GM19372 (cell line): ENCODE measurements at regions not wholly inside any gene's neighbourhood (a gene's known extent, or its start where the extent isn't known, plus 50 kb on each side); places are given as distances from the start of the nearest gene placed in this dataset.

Source experiments
- ATAC-seq: cut with Tn5 transposase; IDR thresholded peaks from one replicate; pipeline ENCODE4 v1.9.1; 2021; ENCODE audit warnings: mild to moderate bottlenecking, low read depth, moderate library complexity; ENCODE audit not compliant: unreplicated experiment

DNA sequence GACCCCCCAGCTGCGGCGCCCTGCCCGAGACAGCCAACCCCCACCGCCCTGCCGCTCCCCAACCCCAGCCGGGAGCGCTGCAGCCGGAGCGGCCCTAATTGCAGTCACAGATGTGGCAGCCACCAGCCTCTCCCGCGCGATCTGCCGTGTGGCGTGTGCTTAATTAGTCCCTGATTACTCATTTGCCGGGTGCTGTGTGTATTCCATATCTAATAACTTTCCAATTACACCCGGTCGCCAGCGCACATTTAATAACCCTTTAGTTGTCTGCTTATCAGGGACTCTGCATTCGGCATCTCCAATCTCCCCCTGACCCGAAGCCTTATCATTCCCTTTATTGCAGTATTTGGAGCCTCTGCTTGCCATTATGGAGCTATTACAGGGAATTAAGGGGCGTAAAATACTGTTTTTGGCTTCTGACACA is 236.7 kb upstream of the CIBAR2 start:
- ATAC-seq = no peak

DNA sequence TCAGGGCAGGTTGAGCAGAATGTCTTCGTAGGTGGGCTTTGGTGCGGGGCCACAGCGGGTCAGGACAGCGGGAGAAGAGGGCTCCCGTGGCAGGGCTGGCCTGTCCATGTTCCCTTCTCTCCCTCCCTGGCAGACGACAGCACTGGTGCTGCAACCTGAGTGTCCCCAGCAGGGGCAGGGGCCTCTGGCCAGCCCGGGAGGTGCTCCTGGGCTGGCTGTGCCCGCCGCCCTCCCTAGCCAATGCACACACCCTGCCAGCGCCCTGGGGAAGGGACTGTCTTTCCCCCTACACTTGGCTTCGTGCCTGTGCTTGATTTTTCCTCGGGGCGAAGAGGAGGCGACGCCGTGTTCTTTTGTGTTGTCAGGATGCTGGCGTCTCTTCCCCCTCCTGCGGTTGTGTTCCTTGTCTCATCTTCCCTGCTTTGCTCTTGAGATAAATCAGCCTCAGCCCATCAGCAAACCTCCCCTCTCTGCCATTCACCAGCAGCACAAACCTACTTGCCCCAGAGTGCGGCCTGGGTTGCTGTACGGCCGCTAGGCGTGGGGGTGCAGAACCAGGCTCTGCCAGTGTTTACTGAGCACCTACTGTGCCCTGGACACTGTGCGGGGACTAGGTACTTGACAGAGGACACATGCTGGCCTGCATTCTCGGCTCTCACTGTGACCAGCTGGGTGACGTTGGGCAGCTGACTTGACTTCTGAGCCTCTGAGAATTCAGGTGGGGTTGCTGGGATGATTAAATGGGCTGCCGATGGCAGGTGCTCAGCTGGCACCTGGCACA is 237.3 kb upstream of the CIBAR2 start:
- no peak for ATAC-seq

GRCh38 chr16:85350146-85350728 is 238.0 kb upstream of the CIBAR2 start:
- ATAC-seq = no peak

DNA sequence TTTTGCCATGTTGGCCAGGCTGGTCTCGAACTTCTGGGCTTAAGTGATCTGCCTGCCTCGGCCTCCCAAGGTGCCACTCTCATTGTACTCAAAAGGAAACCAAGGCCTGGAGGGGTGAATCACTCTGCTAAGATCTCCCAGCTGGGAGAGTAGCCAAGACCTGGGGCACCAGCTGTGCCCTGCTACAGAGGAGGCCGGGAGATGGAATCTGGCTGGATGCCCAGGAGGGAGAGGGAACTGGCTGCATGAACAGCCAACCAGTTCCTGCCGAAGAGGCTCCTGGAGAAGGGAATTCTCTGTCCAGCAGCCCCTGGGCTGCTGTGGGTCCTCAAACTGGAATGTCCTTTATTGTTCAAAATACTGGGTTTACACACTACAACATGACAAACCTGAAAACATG is 238.7 kb upstream of the CIBAR2 start:
- ATAC-seq = no peak

GRCh38 chr16:85353013-85353412 is 240.7 kb upstream of the CIBAR2 start:
- no peak for ATAC-seq

GRCh38 chr16:85353839-85354685 is 241.8 kb upstream of the CIBAR2 start:
- no peak for ATAC-seq

DNA sequence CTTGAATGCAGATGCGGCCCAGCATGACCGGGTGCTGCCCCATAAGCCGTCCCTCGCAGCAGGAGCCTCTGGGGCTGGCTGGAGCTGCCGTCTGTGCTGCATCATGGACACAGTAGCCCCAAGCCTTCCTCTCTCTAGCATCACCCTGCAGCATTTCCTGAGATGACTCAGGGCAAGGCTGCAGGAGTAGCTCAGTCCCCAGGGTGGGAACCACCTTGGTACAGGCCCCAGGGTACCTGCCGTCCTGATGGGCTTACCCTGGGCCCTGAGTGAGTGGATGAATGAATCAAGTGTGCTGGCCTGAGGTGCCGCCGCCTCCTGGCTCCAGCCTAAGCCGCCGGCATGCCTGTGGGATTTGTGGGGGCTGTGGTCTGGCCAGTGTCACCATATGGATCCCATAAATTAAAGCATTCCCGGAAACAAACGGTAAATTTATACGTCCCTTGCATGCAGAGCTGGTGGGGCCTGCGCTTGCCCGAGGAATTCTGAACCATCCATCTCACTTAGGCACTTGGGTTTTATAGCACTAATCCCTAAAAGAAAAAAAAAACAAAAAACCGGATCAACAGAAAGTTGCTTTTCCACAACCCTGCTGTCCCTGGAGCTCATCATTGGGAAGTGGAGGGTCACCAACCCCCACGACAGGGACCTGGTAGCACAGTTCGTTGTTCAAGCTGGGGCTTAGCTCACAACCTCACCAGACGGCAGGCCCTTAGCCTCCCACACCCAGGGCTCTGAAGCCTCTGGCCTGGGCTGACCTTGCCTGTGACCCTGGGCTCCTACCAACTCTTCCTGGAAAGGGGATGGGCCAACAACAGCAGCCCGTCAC is 242.6 kb upstream of the CIBAR2 start:
- no peak for ATAC-seq

- no peak for ATAC-seq
Measured at GRCh38 chr16:85355515-85355837, 243.2 kb upstream of the CIBAR2 start.

GRCh38 chr16:85356157-85356556 is 243.9 kb upstream of the CIBAR2 start:
- ATAC-seq = no peak

DNA sequence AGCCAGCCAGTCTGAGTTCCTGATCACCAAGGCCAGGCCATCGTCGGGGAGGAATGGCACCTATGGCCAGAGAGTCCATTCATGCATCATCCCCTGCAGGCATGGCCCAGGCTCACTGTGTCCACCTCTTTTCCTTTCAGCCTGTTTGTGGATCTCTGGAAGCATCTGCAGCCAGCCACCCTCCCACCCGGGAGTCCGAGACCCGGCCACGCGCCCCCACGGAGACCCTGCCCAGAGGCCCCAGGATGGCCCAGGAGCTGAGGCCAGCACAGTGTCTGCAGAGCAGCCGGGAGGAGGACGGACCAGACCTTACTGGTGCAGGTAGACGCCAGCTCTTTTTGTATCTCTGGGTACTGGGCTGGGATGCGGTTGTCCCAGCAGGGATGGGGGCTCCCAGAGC is 245.1 kb upstream of the CIBAR2 start:
- ATAC-seq = no peak

- no peak for ATAC-seq
Measured at GRCh38 chr16:85357924-85358505, 245.7 kb upstream of the CIBAR2 start.

- no peak for ATAC-seq
Measured at GRCh38 chr16:85358704-85359146, 246.5 kb upstream of the CIBAR2 start.

DNA sequence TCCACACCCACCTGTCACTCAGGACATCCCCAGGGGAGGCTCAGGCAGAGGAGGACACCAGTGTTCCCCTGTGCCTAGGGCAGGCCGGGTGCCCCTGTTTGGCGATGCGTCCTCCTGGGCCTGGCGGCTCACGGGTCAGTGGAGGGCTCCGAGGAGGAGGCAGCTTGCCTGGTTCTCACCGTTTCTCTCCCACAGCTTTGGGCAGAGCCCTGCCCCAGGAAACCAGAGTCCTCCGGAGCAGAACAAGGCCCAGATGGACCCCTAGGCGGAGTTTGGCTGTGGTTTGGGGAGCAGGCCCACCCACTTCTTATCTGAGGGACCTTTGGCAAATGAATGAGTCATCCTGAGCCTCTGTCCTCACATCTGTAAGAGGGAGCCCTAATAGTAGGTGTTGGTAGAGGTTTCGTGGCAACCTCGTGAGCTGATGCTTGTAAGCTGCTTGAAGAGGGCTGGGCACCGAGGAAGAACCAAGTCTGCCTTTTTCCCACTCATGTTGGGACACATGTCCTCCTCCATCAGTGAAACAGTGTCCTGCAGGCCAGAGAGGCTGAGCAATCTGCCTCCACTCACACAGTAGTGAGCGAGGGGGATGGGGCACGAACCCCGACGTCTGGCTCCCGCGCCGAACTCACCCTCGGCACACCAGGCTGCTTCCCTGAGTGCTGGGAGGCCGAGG is 247.0 kb upstream of the CIBAR2 start:
- no peak for ATAC-seq

DNA sequence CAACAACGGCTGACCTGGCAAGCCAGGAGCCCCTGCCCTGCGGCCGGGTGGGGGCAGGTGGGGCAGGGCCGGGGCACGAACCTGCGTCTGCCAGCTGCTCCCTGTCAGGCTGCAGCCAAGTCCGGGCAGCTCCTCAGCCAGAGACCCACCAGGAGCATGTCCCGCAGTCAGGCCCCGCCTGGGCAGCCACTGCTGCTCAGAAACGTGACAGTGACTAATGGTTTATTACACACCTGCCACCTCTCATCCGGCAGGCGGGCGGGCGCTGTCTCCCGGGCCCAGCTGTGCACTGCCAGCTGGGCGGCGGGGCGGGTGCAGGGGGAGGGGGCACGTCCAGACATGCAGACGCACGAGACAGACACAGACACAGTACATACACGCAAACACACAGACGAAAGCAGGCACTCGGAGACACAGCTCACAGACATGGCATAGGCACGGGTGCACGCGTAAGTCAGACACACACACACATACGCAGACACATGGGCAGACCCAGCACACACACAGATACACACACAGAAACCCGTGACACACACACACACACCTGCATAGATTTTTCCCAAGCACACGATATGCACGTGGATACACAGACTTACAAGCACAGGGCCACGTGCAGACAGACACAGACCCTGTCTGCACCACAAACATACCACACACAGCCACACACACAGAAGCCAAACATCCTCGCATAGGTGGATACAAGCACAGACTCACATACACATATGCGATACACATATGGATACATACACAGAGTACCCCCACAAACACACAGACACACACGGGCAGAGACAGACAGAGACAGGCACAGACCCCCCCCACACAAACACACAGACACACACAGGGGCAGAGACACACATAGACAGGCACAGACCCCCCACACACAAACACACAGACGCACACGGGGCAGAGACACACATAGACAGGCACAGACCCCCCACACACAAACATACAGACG is 248.3 kb upstream of the CIBAR2 start:
- ATAC-seq = no peak

DNA sequence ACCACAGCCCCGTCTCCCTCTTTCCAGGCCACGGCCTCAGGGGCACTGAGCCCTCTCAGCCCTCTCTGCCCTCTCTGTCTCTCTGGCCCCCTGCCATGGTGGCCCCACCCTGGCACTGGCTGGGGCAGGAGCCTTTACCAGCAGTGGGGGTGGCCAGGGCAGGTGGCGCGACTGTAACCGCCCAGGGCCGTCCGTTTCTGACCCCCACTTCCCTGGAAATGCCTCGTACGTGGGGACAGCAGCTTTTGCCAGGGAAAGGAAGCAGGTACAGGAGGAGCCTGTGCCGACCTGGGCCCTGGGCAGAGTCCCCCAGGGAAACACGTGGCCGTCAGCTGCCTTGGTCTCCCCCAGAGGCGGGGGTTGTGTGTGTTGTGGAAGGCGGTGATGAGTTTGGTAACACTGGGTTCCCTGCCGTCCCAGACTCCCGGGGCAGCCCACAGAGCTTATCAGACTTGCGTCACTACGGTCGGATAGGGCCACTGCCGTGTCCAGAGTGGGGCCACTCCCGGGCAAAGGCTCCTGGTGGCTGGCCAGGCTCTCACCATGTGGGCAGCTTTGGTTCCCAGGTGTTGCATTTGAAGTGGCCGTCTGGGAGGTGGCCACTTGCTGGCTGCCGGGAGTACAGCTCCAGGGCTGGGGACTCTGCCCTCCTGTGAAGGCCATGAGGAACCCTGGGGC is 249.3 kb upstream of the CIBAR2 start:
- no peak for ATAC-seq

GRCh38 chr16:85362443-85362842 is 250.2 kb upstream of the CIBAR2 start:
- ATAC-seq = no peak

DNA sequence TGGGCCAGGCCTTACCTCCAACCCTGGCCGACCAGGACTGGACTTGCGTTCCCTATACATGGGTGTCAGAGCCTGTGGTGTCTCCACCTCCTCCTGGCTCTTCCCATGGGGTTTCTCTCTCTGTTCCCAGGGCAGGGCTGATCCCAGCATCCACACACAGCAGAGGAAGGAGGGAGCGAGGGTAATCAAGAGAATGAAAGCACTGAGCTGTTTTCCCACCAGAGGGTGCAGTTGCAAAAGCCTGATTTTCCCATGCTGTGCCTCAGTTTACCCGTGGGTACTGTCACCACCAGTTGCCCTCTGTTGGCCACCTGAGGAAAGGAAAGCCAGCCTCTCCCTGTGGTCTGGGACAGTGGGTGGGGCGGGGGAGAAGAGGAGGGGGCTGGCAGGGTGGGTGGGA is 249.7 kb upstream of the GSE1 start:
- no peak for ATAC-seq

- no peak for ATAC-seq
Measured at GRCh38 chr16:85363881-85364280, 249.2 kb upstream of the GSE1 start.
